MM.1S (cell line): ENCODE measurements at regions not wholly inside any gene's neighbourhood (a gene's known extent, or its start where the extent isn't known, plus 50 kb on each side); places are given as distances from the start of the nearest gene placed in this dataset.

Experiments used
- EZH2 ChIP-seq: fragments of 300-600 bp; sonication (generic); optimal IDR thresholded peaks from 2 replicates; pipeline ENCODE3; 2017; ENCODE audit warnings: low read depth, mild to moderate bottlenecking, antibody characterized with exemption, low read length, mixed read lengths
- TF ChIP-seq, protein P1 (sequence below): fragments of 300-600 bp; sonication (generic); IDR thresholded peaks from 2 replicates; pipeline ENCODE4 v1.5.1; 2016; ENCODE audit warnings: antibody characterized with exemption, low read length, mixed read lengths

DNA sequence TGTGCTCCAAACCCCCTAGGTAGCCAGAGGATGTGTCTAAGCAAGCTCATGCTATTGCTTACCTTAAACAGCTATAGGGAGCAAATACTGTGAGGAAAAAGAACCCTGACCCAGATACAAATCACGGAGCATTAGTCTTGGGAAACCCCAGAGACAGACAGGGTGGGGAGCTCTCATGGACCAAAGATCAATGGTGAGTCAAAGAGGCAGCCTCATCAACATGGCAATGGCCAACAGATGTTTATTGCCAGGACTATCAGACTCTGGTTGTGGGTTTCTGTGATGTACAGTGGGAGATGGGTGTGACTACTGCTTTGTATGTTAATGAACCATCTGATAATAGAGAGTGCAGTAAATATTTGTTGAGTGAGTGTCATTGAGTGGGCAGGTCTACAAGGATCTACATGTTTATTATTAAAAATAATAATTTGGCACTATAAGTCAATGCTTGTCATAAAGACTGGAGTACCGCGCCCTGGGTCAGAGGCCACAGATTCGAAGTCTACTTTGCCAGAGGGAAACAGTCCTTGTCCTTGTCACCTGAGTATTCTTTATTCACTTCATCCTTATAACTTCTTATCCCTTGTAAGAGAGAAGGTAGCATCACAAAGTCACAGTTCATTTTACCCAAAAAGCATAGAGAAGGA lies 56.5 kb upstream of the RAI14 start:
- TF ChIP-seq, protein P1, sequence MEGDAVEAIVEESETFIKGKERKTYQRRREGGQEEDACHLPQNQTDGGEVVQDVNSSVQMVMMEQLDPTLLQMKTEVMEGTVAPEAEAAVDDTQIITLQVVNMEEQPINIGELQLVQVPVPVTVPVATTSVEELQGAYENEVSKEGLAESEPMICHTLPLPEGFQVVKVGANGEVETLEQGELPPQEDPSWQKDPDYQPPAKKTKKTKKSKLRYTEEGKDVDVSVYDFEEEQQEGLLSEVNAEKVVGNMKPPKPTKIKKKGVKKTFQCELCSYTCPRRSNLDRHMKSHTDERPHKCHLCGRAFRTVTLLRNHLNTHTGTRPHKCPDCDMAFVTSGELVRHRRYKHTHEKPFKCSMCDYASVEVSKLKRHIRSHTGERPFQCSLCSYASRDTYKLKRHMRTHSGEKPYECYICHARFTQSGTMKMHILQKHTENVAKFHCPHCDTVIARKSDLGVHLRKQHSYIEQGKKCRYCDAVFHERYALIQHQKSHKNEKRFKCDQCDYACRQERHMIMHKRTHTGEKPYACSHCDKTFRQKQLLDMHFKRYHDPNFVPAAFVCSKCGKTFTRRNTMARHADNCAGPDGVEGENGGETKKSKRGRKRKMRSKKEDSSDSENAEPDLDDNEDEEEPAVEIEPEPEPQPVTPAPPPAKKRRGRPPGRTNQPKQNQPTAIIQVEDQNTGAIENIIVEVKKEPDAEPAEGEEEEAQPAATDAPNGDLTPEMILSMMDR, result no peak
- TF ChIP-seq EZH2, result no peak
